OCI-LY1 (cell line): ENCODE measurements at regions not wholly inside any gene's neighbourhood (a gene's known extent, or its start where the extent isn't known, plus 50 kb on each side); places are given as distances from the start of the nearest gene placed in this dataset.
"Not testable (repeated sequence)": the region's sequence is repeated elsewhere in the genome, so short reads cannot be mapped to it uniquely, and the experiment has no call there.

Experiments
- H2AFZ ChIP-seq: fragments of 200-600 bp; sonication (generic), shearing (Covaris generic); 2 replicates; pipeline ENCODE4 v1.6.0; 2014; ENCODE audit warnings: antibody characterized with exemption, mild to moderate bottlenecking, low read length
- H3F3A ChIP-seq: fragments of 200-600 bp; sonication (generic), shearing (Covaris generic); 2 replicates; pipeline ENCODE4 v1.6.0; 2014; ENCODE audit warnings: mild to moderate bottlenecking, antibody characterized with exemption, low read length, moderate library complexity; ENCODE audit not compliant: insufficient read depth
- H3K27ac ChIP-seq: fragments of 200-600 bp; sonication (generic); 2 replicates; pipeline ENCODE4 v1.5.1; 2014; ENCODE audit warnings: low read length, mixed run types, mild to moderate bottlenecking, low read depth; ENCODE audit not compliant: poor library complexity, severe bottlenecking
- H3K27me3 ChIP-seq: fragments of 200-600 bp; sonication (generic); 2 replicates; pipeline ENCODE4 v1.6.0; 2014; ENCODE audit warnings: antibody characterized with exemption, mild to moderate bottlenecking, low read length, moderate library complexity; ENCODE audit not compliant: insufficient read depth
- H3K36me3 ChIP-seq: fragments of 200-600 bp; sonication (generic); 2 replicates; pipeline ENCODE4 v1.6.1; 2014; ENCODE audit warnings: mild to moderate bottlenecking, antibody characterized with exemption, low read length, moderate library complexity, mixed read lengths; ENCODE audit not compliant: insufficient read depth
- H3K4me1 ChIP-seq: fragments of 200-600 bp; sonication (generic); 2 replicates; pipeline ENCODE4 v1.5.1; 2014; ENCODE audit warnings: mild to moderate bottlenecking, low read length, moderate library complexity; ENCODE audit not compliant: insufficient read depth, severe bottlenecking
- H3K4me2 ChIP-seq: fragments of 200-600 bp; sonication (generic), shearing (Covaris generic); 2 replicates; pipeline ENCODE4 v1.6.1; 2014; ENCODE audit warnings: low read length
- H3K4me3 ChIP-seq: fragments of 200-600 bp; sonication (generic); 2 replicates; pipeline ENCODE4 v1.5.1; 2014; ENCODE audit warnings: low read length, low read depth, mild to moderate bottlenecking, mixed read lengths; ENCODE audit not compliant: poor library complexity, severe bottlenecking
- H3K79me2 ChIP-seq: fragments of 200-600 bp; shearing (Covaris generic); 2 replicates; pipeline ENCODE4 v1.6.1; 2016; ENCODE audit warnings: mixed run types, low read length, mixed read lengths; ENCODE audit not compliant: insufficient read depth
- H3K9ac ChIP-seq: fragments of 200-600 bp; sonication (generic), shearing (Covaris generic); 2 replicates; pipeline ENCODE4 v1.6.1; 2014; ENCODE audit warnings: mild to moderate bottlenecking, low read length, mixed read lengths
- H3K9me2 ChIP-seq: fragments of 200-600 bp; sonication (generic), shearing (Covaris generic); 2 replicates; pipeline ENCODE4 v1.6.1; 2014; ENCODE audit warnings: low read depth, mild to moderate bottlenecking, low read length, mixed read lengths
- H3K9me3 ChIP-seq: fragments of 200-600 bp; shearing (Covaris generic); 2 replicates; pipeline ENCODE4 v1.6.1; 2014; ENCODE audit warnings: low read length, mixed read lengths
- H4K20me1 ChIP-seq: fragments of 200-600 bp; sonication (generic), shearing (Covaris generic); 2 replicates; pipeline ENCODE4 v1.6.0; 2016; ENCODE audit warnings: mild to moderate bottlenecking, low read length; ENCODE audit not compliant: insufficient read depth
- EZH2 ChIP-seq: fragments of 200-600 bp; sonication (generic), shearing (Covaris generic); IDR thresholded peaks from 2 replicates; pipeline ENCODE4 v1.8.0; 2017; ENCODE audit warnings: borderline replicate concordance, mixed run types, mild to moderate bottlenecking, antibody characterized with exemption, low read length, moderate library complexity, mixed read lengths
- TF ChIP-seq, protein P1 (sequence below): fragments of 200-600 bp; sonication (generic), shearing (Covaris generic); IDR thresholded peaks from 2 replicates; pipeline ENCODE4 v1.5.1; 2017; ENCODE audit warnings: mild to moderate bottlenecking, antibody characterized with exemption, low read length, moderate library complexity, mixed read lengths

DNA sequence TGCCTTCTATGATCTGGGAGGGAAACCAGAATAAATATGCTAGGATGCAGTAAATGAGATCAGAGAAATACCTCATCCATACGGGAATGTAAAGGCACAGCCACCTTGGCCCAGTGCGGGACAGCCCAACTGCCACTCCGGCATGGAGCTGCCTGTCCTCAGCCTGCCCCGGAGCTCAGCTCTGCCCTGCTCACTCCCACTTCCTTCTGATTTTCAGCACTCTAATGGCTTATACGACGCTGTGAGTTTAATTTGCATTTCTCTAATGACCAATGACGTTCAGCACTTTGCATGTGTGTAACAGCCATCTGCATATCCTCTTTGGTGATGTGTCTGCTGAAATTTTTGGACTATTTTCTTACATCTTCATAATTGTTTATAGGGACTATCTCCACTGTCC, 172.5 kb upstream of the RAB6C start:
- Histone ChIP-seq H3K4me2 (no peak overlapping the region), H4K20me1 (no peaks in the 10 kb centered on the region), H3K27ac (no peak overlapping the region), H3K4me3 (no peak overlapping the region), H3K9me3 (no peaks in the 10 kb centered on the region), H3K27me3 (peaks cover 6% of the 10 kb centered on the region; the same call in 1 of the 2 replicates), H2AFZ (no peak overlapping the region), H3K36me3 (no peaks in the 10 kb centered on the region), H3K79me2 (no peaks in the 10 kb centered on the region), H3K9ac (no peak overlapping the region), H3K9me2 (no peaks in the 10 kb centered on the region), H3K4me1 (no peaks in the 10 kb centered on the region), H3F3A (no peaks in the 10 kb centered on the region)
- TF ChIP-seq, protein P1, sequence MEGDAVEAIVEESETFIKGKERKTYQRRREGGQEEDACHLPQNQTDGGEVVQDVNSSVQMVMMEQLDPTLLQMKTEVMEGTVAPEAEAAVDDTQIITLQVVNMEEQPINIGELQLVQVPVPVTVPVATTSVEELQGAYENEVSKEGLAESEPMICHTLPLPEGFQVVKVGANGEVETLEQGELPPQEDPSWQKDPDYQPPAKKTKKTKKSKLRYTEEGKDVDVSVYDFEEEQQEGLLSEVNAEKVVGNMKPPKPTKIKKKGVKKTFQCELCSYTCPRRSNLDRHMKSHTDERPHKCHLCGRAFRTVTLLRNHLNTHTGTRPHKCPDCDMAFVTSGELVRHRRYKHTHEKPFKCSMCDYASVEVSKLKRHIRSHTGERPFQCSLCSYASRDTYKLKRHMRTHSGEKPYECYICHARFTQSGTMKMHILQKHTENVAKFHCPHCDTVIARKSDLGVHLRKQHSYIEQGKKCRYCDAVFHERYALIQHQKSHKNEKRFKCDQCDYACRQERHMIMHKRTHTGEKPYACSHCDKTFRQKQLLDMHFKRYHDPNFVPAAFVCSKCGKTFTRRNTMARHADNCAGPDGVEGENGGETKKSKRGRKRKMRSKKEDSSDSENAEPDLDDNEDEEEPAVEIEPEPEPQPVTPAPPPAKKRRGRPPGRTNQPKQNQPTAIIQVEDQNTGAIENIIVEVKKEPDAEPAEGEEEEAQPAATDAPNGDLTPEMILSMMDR = no peak
- TF ChIP-seq EZH2 = no peak

DNA sequence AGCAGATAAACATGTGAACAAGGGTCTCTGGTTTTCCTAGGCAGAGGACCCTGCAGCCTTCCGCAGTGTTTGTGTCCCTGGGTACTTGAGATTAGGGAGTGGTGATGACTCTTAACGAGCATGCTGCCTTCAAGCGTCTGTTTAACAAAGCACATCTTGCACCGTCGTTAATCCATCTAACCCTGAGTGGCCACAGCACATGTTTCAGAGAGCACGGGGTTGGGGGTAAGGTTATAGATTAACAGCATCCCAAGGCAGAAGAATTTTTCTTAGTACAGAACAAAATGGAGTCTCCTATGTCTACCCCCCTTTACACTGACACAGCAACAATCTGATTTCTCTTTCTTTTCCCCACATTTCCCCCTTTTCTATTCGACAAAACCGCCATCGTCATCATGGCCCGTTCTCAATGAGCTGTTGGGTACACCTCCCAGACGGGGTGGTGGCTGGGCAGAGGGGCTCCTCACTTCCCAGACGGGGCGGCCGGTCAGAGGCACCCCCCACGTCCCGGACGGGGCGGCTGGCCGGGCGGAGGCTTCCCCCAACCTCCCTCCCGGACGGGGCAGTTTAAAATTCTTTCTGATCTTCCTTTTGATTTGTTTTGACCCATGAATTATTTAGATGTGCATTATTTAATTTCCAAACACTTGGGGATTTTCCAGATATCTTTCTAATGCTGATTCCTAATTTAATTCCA, 171.7 kb upstream of the RAB6C start:
- H2AFZ ChIP-seq, H3K9me3 ChIP-seq, H3K9me2 ChIP-seq, H3K9ac ChIP-seq, H3K79me2 ChIP-seq, H3K27me3 ChIP-seq, H3K4me1 ChIP-seq, H3K4me3 ChIP-seq, H3K4me2 ChIP-seq, H3K27ac ChIP-seq, H3K36me3 ChIP-seq, H4K20me1 ChIP-seq, H3F3A ChIP-seq: not testable (repeated sequence)

- no peak overlapping the region for H3K4me3 ChIP-seq
- H2AFZ ChIP-seq = no peak overlapping the region
- H3K36me3 ChIP-seq = no peaks in the 10 kb centered on the region
- no peak overlapping the region for H3K4me2 ChIP-seq
- no peaks in the 10 kb centered on the region for H3K79me2 ChIP-seq
- 0 out of 2 replicates have a peak, but pooled peaks cover 6% of the 10 kb centered on the region for H3K27me3 ChIP-seq
- H3K9ac ChIP-seq = no peak overlapping the region
- H3K9me2 ChIP-seq = no peaks in the 10 kb centered on the region
- H3K27ac ChIP-seq = no peak overlapping the region
- no peaks in the 10 kb centered on the region for H4K20me1 ChIP-seq
- H3F3A ChIP-seq = no peaks in the 10 kb centered on the region
- TF ChIP-seq EZH2 = no peak
- TF ChIP-seq, protein P1 = no peak
- no peaks in the 10 kb centered on the region for H3K4me1 ChIP-seq
- no peaks in the 10 kb centered on the region for H3K9me3 ChIP-seq
Measured at GRCh38 chr2:129810521-129810920, 168.9 kb upstream of the RAB6C start.

- H3K27ac ChIP-seq = no peak overlapping the region
- H3K9me3 ChIP-seq = no peaks in the 10 kb centered on the region
- 0 out of 2 replicates have a peak, but pooled peaks cover 6% of the 10 kb centered on the region for H3K27me3 ChIP-seq
- H3K36me3 ChIP-seq = no peaks in the 10 kb centered on the region
- no peak overlapping the region for H3K9ac ChIP-seq
- no peaks in the 10 kb centered on the region for H3K9me2 ChIP-seq
- H3K4me1 ChIP-seq = no peaks in the 10 kb centered on the region
- H3K79me2 ChIP-seq = no peaks in the 10 kb centered on the region
- no peaks in the 10 kb centered on the region for H3F3A ChIP-seq
- no peak overlapping the region for H3K4me2 ChIP-seq
- no peak overlapping the region for H2AFZ ChIP-seq
- TF ChIP-seq, protein P1 = no peak
- TF ChIP-seq EZH2 = no peak
- no peak overlapping the region for H3K4me3 ChIP-seq
- no peaks in the 10 kb centered on the region for H4K20me1 ChIP-seq
Measured at GRCh38 chr2:129812071-129812470, 167.4 kb upstream of the RAB6C start.
